ENCODE measurements at regions not wholly inside any gene's neighbourhood (a gene's known extent, or its start where the extent isn't known, plus 50 kb on each side); places are given as distances from the start of the nearest gene placed in this dataset.
"Not testable (repeated sequence)": the region's sequence is repeated elsewhere in the genome, so short reads cannot be mapped to it uniquely, and the experiment has no call there.

DNA sequence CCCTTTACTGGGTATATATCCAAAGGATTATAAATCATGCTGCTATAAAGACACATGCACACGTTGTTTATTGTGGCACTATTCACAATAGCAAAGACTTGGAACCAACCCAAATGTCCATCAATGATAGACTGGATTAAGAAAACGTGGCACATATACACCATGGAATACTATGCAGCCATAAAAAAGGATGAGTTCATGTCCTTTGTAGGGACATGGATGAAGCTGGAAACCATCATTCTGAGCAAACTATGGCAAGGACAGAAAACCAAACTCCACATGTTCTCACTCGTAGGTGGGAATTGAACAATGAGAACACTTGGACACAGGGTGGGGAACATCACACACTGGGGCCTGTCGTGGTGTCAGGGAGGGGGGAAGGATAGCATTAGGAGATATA is 59.2 kb downstream of the CXorf49B start:
- DNase-seq = not testable (repeated sequence)

DNA sequence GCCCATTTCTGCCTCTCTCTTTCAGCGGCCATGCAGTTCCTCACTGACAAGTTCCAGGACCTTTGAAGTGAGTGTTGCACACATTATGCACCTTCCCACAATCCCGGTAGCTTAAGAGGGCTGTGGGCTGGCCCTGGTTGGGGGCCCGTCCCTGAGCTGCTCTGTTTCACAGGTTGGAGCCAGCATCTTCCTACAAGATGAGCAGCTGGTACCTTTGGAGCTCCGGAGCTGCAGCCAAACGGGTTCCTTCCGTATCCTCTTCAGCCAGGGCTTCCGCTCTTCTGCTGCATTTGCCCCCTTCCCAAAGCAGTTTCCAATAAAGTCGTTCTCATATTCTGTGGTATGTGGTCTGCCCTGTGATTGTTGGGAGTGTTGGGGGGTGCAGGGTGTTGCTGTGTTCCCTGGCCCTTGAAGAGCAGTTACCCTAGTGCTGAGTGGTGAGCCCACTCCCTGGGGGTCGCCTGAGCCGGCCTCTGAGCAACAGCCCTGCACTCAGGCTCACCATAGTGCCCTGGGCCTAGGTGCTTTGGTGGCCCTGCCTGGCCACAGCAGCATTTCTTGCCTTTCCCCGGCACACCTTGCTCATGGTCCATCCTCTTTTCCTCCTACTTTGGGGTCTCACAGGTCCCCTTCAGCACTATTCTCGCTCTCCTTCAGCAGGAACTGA is 60.4 kb downstream of the CXorf49B start:
- no peak for DNase-seq

DNA sequence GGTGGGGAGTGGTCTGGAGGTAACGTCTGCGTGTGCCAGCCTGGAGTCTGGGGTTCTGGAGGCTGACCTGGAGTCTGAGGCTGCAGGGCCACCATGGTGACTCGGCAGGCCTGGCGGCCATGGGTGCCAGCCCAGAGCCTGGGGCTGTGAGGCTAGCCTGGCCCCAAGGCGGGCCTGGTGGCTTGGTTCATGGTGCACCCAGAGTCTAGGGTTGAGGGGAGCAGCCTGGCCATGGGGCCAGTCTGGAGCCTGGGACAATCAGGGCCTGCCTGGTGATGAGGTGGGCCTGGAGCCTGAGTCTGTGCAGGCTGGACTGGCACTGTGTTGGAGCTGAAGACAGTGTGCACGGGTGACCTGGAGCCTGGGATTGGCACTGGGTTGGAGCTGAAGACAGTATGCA is 64.9 kb downstream of the CXorf49B start:
- no peak for DNase-seq

DNA sequence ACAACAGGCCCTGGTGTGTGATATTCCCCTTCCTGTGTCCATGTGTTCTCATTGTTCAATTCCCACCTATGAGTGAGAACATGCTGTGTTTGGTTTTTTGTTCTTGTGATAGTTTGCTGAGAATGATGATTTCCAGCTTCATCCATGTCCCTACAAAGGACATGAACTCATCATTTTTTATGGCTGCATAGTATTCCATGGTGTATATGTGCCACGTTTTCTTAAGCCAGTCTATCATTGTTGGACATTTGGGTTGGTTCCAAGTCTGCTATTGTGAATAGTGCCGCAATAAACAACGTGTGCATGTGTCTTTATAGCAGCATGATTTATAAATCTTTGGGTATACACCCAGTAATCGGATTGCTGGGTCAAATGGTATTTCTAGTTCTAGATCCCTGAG is 72.6 kb upstream of the NHSL2 start:
- not testable (repeated sequence) for DNase-seq

DNA sequence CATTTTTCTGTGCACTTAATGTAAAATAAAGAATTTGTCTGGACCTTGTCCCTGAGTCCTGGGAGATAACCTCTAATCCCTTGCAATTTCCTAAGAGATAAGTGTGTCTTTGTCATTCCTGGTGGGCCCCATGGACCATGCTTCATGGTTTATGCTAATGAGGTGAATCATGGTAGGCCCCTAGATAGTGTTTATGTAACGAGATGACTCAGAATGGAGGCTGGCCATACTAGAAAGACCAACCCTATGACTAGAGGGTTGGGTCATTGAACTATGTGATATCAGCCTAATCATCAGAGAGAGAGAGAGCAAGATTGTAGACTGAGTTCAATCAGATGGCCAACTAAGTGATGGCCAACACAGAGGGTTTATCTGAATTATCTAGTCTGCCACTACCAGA is 64.2 kb upstream of the NHSL2 start:
- DNase-seq = no peak

DNA sequence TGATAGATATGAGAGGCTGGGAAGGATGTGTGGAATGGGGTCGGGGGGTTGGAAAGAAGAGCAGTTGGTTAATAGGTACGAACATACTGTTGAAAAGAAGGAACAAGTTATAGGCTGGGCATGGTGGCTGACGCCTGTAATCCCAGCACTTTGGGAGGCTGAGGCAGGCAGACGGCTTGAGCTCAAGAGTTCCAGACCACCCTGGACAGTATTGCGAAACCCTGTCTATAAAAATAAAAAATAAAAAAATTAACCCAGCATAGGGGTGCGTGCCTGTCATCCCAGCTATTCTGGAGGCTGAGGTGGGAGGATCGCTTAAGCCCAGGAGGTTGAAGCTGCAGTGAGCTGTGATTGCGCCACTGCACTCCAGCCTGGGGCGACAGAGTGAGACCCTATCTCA is 58.5 kb upstream of the NHSL2 start:
- DNase-seq = no peak

DNA sequence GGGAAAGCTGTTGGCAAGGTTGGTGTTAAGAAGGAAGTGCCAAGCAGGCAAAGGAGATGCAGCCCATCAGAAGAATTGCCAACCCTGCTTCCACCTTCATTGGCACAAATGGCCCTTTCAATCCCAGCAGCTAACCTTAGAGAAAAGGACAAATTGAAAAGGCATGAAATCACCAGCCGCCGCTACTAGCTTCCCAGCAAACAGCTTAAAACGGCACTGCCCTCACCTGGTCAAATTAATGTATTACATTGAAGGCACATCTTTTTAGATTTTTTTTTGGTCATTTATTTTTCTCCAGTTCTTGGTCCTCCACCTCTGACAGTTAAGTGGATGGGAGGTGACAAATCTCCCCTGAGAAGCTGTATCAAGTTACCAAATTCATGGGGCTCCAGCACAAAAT is 51.0 kb upstream of the NHSL2 start:
- DNase-seq = peak; percentile 40

Measured in stimulated activated CD4-positive, alpha-beta T cell treated with anti-CD3 and anti-CD28 coated beads, Interleukin-15, amount 100 ng/mL, for 24 hours (primary cell).